GM13977 (cell line): ENCODE measurements at regions not wholly inside any gene's neighbourhood (a gene's known extent, or its start where the extent isn't known, plus 50 kb on each side); places are given as distances from the start of the nearest gene placed in this dataset.

Experiments used
- DNase-seq: peaks from one replicate; pipeline ENCODE4 v3.0.0; 2012; ENCODE audit warnings: low spot score
- CTCF ChIP-seq: IDR thresholded peaks from 2 replicates; pipeline ENCODE4 v1.5.1; 2012; ENCODE audit warnings: mild to moderate bottlenecking, control low read depth; ENCODE audit not compliant: insufficient read depth; ENCODE audit errors: extremely low read depth, missing control alignments
- in situ Hi-C: fragments of 300-500 bp; cut with MboI; formaldehyde crosslinking; loops from one replicate; pipeline ENCODE4 v1.12.0; 2022; ENCODE audit warnings: low sequenced_read_pairs, low pct_unique_long_range_greater_than_20kb, mixed read lengths, inconsistent platforms; ENCODE audit not compliant: unreplicated experiment

- TF ChIP-seq CTCF: no peak
- DNase-seq: no peak
- in situ Hi-C loops: no loop called here
Measured at GRCh38 chr16:89035669-89036570, 57.7 kb upstream of the ACSF3 start.

DNA sequence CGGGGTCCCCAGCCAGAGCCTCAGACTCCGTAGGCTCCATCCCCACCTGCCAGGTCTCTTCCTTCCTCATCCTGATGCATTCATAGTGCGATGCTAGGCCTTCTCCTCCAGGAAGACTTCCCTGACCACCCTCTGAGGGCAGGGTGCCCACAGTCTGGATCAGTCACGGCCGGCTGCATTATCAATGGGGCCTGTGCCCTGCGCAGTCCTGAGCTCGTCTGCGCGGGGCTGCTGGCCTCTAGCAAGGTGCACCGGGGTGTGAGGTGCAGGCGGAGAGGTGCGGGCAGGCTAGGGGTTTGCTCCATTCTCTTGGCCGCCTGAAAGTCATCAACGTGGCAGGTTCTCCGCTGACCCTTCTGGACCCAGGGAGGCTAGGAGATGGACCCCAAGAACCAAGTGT, 56.9 kb upstream of the ACSF3 start:
- no peak for TF ChIP-seq CTCF
- in situ Hi-C loops: no loop called here

DNA sequence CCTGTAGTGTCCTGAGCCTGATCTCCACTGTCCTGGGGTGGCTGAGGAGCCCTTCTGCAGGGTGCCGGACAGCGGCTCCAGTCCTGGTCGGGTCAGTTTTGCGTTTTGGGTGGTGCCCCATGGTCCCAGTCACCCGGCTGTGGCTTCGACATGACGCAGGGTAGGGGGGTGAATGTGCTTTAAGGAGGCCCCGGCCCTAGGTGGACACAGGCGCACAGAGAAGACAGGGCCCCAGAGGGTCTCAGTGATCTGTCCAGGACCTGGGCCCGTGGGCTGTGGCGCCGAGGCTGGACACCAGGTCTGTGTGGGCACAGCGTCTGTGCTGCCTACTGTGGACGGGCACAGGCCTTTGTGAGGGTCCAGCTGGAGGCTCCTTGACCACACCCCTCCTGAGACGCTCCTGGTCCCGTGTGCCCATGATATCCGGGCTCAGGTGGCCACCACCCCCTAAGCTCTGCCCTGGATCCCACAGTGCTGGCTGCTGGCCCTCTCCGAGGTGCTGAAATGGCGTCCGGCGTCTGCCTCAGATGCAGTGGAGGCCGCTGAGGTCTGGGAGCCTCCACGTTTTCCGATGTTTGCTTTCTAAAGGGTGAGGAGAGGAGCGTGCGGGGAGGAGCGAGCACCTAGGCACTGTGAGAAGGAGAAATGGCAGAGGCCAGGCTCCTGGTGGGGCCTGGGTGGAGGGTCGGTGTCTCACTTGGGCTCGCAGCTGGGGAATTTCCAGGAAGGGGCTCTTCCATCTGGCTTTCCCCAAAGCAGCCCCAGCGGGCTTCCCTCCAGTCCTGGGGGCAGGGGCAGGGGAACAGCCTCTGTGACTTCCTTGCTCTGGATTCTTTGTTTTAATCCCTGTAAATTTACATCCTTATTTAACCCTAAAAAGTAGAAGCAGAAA, 56.1 kb upstream of the ACSF3 start:
- no peak for TF ChIP-seq CTCF
- in situ Hi-C loops: no loop called here
- DNase-seq: peak; percentile 66

More for the DNA sequence above, 56.9 kb upstream of the ACSF3 start:
- no peak for DNase-seq

DNA sequence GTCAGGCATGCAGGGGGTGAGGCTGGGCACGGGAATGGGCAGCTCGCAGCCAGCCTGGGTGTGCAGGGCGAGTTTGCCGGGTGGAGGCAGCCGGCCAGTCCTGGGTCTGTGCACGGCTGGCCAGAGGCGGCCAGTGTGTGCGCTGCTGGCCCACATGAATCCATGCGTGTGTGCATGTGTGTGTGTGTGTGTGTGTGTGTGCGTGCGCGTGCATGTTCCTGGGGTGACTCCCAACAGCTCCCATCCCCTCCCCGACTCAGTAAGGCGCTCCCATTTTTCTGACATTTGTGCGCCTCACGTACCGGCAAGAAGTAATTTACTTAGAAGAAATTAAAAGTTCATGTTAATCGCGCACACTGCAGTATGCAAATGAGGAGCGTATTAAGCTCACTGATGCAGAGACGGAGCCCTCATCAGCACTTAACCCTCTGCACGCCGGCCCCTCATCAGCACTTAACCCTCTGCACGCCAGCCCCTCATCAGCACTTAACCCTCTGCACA, 55.4 kb upstream of the ACSF3 start:
- DNase-seq: no peak
- in situ Hi-C loops: no loop called here
- no peak for TF ChIP-seq CTCF

DNA sequence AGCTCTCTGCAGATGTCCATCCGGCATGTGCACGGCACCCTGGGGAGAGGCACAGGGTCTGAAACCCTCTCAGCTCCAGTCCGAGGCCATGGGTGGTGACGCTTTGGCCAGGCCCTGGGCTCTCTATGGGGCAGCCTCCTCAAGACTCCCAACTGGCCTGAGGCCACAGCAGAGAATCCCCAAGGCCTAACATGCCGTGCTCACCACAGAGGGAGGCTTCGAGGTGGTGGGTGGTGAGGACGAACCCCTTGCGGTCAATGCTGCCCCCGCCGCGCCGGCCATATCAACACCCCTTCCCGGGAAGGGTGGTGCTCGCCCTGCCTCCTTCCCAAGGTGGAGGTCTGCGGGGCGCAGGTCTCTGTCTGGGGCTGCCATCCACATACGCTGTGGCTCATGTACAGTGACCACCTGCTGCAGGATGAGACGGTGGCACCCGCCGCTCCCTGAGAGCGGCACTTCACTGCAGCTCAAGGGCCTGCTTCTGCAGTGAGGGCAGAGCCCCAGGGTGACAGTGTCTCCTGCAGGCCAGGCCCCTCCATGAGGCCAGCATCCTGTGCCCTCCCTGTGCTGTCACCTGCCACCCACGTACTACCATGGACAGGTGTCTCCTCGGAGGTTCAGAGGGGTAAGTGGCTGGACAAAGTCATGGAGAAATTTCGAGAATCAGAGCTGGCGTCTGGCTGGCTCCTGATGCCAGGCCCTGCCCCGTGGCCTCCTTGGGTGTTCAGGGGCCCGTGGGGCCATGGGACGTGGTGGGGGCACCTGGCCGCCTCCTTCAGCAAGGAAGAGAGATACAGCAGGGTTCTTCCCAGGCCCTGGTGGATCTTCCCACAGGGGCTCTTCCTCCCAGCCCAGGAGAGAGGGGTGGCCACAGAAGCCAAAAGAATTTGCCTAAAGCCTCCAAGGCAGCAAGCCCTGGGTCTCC, 54.6 kb upstream of the ACSF3 start:
- in situ Hi-C loops: no loop called here
- no peak for TF ChIP-seq CTCF
- DNase-seq: no peak
